Upper lobe of left lung (tissue), 4 donors: ENCODE measurements at regions not wholly inside any gene's neighbourhood (a gene's known extent, or its start where the extent isn't known, plus 50 kb on each side); places are given as distances from the start of the nearest gene placed in this dataset.

Experiments used
- CTCF ChIP-seq, 6 experiments: fragments of 450-650 bp in 4 of 6; fragments of 200-600 bp in 2 of 6; sonication (generic) in 2 of 6; IDR thresholded peaks; one replicate each; pipeline ENCODE4 v1.5.1; 2016 to 2019; ENCODE audit warnings: antibody characterized with exemption in 6 of 6
- POLR2A ChIP-seq, 4 donors: fragments of 450-650 bp; IDR thresholded peaks; one replicate each; pipeline ENCODE4 v1.5.1; 2016 to 2017; ENCODE audit warnings: antibody characterized with exemption in 4 of 4, mild to moderate bottlenecking in 2 of 4
- POLR2AphosphoS5 ChIP-seq, 2 donors: sonication (generic); formaldehyde crosslinking; IDR thresholded peaks; one replicate each; pipeline ENCODE4 v1.5.1; 2017; ENCODE audit warnings: antibody characterized with exemption in 2 of 2

DNA sequence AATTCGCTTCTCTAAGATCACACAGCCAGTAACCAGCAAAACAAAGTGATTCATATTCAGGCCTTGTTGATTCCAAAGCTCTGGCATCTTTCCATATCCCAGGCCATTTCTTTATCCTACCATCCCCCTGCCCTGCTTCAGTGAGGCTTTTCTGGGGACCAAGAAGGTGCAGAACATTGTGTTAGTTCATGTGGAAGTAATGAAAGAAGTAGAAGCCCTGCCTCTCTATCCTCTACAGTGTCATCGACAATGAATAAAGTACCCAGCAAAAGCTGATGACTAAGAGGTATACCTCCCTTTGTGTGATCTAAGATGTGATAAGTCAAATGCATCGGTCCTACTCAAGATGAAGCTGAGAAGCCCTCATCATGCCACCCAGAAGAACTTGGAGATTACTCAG is 383.2 kb downstream of the BCL11A start:
- TF ChIP-seq CTCF (IDR thresholded peaks at IDR 0.05) (no peak), POLR2A (IDR thresholded peaks at IDR 0.05) (no peak), POLR2AphosphoS5 (IDR thresholded peaks at IDR 0.05) (no peak)
